Tibial nerve (tissue), 4 donors: ENCODE measurements at regions not wholly inside any gene's neighbourhood (a gene's known extent, or its start where the extent isn't known, plus 50 kb on each side); places are given as distances from the start of the nearest gene placed in this dataset.
"Not testable (repeated sequence)": the region's sequence is repeated elsewhere in the genome, so short reads cannot be mapped to it uniquely, and the experiment has no call there.

Experiments used
- DNase-seq, 2 donors: peaks; one replicate each; pipeline ENCODE4 v3.0.0-alpha.2; 2019; ENCODE audit warnings: low spot score in 2 of 2
- H3K27ac ChIP-seq, 4 donors: fragments of 200-600 bp; sonication (generic) in 3 of 4; one replicate each; pipeline ENCODE4 v1.5.1; 2017 to 2019; ENCODE audit warnings: mild to moderate bottlenecking in 1 of 4
- H3K27me3 ChIP-seq, 2 donors: fragments of 200-600 bp; sonication (generic) in 1 of 2; one replicate each; pipeline versions ENCODE4 v1.5.1 to v1.6.0; 2017 to 2019
- H3K36me3 ChIP-seq, 3 donors: fragments of 200-600 bp; sonication (generic); one replicate each; pipeline ENCODE4 v1.5.1; 2018 to 2019
- H3K4me1 ChIP-seq, 4 donors: fragments of 200-600 bp; sonication (generic) in 3 of 4; one replicate each; pipeline ENCODE4 v1.5.1; 2017 to 2019
- H3K4me3 ChIP-seq, 4 donors: fragments of 200-600 bp; sonication (generic) in 3 of 4; one replicate each; pipeline ENCODE4 v1.5.1; 2017 to 2019; ENCODE audit warnings: mild to moderate bottlenecking in 1 of 4, moderate library complexity in 1 of 4
- H3K9me3 ChIP-seq, 4 donors: fragments of 200-600 bp; sonication (generic) in 3 of 4; one replicate each; pipeline ENCODE4 v1.5.1; 2017 to 2019
- EP300 ChIP-seq, 2 donors: sonication (generic); formaldehyde crosslinking; IDR thresholded peaks; one replicate each; pipeline ENCODE4 v1.6.1; 2017; ENCODE audit warnings: antibody characterized with exemption in 2 of 2, mild to moderate bottlenecking in 1 of 2
- POLR2A ChIP-seq, 2 donors: fragments of 450-650 bp; IDR thresholded peaks; one replicate each; pipeline ENCODE4 v1.6.1; 2017; ENCODE audit warnings: antibody characterized with exemption in 2 of 2, mild to moderate bottlenecking in 2 of 2, moderate library complexity in 2 of 2
- WGBS, 2 donors: methylation state at CpG; one replicate each; pipeline ENCODE4 v1.1.5; 2018; 5-methylcytosine and 5-hydroxymethylcytosine counted together
- TF ChIP-seq, protein P1 (sequence below), 5 experiments: fragments of 200-600 bp in 3 of 5; fragments of 450-650 bp in 2 of 5; sonication (generic) in 3 of 5; IDR thresholded peaks; one replicate each; pipeline ENCODE4 v1.5.1; 2016 to 2019; ENCODE audit warnings: antibody characterized with exemption in 5 of 5, mild to moderate bottlenecking in 3 of 5, moderate library complexity in 2 of 5

DNA sequence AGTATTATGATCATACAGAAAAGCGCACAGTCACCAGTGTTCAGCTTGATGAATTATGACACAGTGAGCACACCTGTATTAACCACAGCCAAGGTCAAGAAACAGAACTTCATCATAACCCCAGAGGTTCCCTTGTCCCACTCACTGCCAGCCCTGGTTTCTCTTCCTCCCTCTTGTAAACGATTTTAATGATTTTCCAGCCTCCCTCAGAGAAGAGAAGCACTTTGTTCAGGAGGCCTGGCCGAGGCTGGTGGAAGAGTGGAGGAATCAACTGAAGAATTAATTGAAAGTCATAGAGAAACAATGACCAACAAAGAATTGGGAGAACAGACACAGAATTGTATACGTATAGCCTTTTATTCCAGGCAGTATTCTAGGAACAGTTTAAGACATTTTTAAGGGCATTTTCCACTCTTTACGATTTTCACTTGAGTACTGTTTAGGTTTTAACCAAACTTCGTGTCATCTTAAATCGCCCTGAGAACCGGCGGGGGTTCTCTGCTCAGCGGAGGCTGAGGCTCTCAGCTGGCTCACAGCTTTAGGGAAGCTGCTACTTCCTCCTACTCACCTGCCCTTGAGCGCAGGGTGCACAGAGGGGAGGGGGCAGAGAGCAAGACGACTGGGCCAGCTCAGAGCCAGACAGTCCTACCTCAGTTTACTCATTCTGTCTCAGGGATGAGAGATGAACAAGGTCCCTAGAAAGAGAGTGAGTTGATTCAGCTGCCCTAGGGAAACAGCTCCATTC is 108.6 kb downstream of the AKAP11 start:
- peaks cover 0 to 11% (median 0%) of the 10 kb centered on the region in 4 donors for H3K9me3 ChIP-seq
- H3K36me3 ChIP-seq, result no peaks in the 10 kb centered on the region
- H3K27me3 ChIP-seq, result no peaks in the 10 kb centered on the region
- 52 to 65% methylated on average over 12 of the region's 12 CpGs for WGBS, 2 donors
- no peak for TF ChIP-seq EP300 (IDR thresholded peaks at IDR 0.05)
- TF ChIP-seq POLR2A (IDR thresholded peaks at IDR 0.05), result no peak
- TF ChIP-seq, protein P1, sequence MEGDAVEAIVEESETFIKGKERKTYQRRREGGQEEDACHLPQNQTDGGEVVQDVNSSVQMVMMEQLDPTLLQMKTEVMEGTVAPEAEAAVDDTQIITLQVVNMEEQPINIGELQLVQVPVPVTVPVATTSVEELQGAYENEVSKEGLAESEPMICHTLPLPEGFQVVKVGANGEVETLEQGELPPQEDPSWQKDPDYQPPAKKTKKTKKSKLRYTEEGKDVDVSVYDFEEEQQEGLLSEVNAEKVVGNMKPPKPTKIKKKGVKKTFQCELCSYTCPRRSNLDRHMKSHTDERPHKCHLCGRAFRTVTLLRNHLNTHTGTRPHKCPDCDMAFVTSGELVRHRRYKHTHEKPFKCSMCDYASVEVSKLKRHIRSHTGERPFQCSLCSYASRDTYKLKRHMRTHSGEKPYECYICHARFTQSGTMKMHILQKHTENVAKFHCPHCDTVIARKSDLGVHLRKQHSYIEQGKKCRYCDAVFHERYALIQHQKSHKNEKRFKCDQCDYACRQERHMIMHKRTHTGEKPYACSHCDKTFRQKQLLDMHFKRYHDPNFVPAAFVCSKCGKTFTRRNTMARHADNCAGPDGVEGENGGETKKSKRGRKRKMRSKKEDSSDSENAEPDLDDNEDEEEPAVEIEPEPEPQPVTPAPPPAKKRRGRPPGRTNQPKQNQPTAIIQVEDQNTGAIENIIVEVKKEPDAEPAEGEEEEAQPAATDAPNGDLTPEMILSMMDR (IDR thresholded peaks at IDR 0.05), result no peak
- no peak overlapping the region for H3K4me3 ChIP-seq
- H3K4me1 ChIP-seq, result no peaks in the 10 kb centered on the region
- no peak overlapping the region for H3K27ac ChIP-seq
- DNase-seq, result no peak

GRCh38 chr13:42381165-42381425 is 109.1 kb downstream of the AKAP11 start:
- Histone ChIP-seq H3K9me3 (peaks cover 0 to 11% (median 0%) of the 10 kb centered on the region in 4 donors), H3K36me3 (no peaks in the 10 kb centered on the region), H3K4me1 (no peaks in the 10 kb centered on the region), H3K4me3 (no peak overlapping the region), H3K27ac (no peak overlapping the region), H3K27me3 (no peaks in the 10 kb centered on the region)
- WGBS, 2 donors, result 89 to 94% methylated on average over 4 of the region's 4 CpGs
- DNase-seq, result no peak
- TF ChIP-seq POLR2A (IDR thresholded peaks at IDR 0.05) (no peak), EP300 (IDR thresholded peaks at IDR 0.05) (no peak)
- TF ChIP-seq, protein P1 (IDR thresholded peaks at IDR 0.05), result no peak

DNA sequence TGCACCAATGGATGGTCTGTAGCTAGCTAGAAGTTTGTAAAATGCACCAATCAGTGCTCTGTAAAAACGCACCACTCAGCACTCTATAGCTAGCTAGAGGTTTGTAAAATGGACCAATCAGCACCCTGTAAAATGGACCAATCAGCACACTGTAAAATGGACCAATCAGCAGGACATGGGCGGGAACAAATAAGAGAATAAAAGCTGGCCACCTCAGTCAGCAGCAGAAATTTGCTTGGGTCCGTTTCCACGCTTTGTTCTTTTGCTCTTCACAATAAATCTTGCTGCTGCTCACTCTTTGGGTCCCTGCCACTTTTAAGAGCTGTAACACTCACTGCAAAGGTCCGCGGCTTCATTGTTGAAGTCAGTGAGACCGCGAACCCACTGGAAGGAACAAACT is 109.5 kb downstream of the AKAP11 start:
- H3K36me3 ChIP-seq, H3K9me3 ChIP-seq, H3K27ac ChIP-seq, DNase-seq, H3K4me3 ChIP-seq, H3K4me1 ChIP-seq, H3K27me3 ChIP-seq: not testable (repeated sequence)
- 90 to 93% methylated on average over 8 of the region's 8 CpGs for WGBS, 2 donors

DNA sequence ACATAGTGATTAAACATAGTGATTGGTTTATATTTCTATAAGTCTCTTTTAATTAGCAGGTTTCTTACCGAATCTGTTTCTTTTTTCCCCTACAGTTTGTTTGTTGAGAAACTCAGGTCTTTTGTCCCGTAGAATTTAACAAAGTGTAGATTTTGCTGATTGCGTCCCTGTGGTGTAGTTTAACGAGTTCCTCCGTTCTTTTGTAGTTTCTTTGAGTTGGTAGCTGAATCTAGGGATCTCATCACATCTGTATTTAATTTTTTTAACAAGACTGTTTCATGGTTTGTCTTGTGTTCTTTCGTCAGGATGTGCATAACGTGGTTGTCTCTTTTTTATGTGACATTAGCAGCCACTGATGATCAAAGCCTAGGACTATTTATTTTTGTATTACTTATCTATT is 111.1 kb downstream of the AKAP11 start:
- whole genome bisulfite sequencing, 2 donors, result 73 to 74% methylated on average over 7 of the region's 7 CpGs

GRCh38 chr13:42384265-42384664 is 112.3 kb downstream of the AKAP11 start:
- H3K9me3 ChIP-seq, result peaks cover 0 to 6% (median 0%) of the 10 kb centered on the region in 4 donors
- H3K27me3 ChIP-seq, result no peaks in the 10 kb centered on the region
- TF ChIP-seq POLR2A (IDR thresholded peaks at IDR 0.05), result no peak
- TF ChIP-seq, protein P1 (IDR thresholded peaks at IDR 0.05), result no peak
- no peak overlapping the region for H3K4me3 ChIP-seq
- no peaks in the 10 kb centered on the region for H3K4me1 ChIP-seq
- no peak overlapping the region for H3K27ac ChIP-seq
- DNase-seq, result no peak
- H3K36me3 ChIP-seq, result no peaks in the 10 kb centered on the region
- 82 to 83% methylated on average over 3 of the region's 3 CpGs for WGBS, 2 donors

More for the DNA sequence above, 111.1 kb downstream of the AKAP11 start:
- TF ChIP-seq, protein P1 (IDR thresholded peaks at IDR 0.05), result no peak
- no peak for TF ChIP-seq POLR2A (IDR thresholded peaks at IDR 0.05)
- TF ChIP-seq EP300 (IDR thresholded peaks at IDR 0.05), result no peak
- Histone ChIP-seq H3K27me3 (no peaks in the 10 kb centered on the region), H3K4me3 (no peak overlapping the region), H3K27ac (no peak overlapping the region), H3K36me3 (no peaks in the 10 kb centered on the region), H3K9me3 (peaks cover 0 to 6% (median 0%) of the 10 kb centered on the region in 4 donors), H3K4me1 (no peaks in the 10 kb centered on the region)
- no peak for DNase-seq

- DNase-seq, result no peak
- Histone ChIP-seq H3K27me3 (no peaks in the 10 kb centered on the region), H3K4me1 (no peaks in the 10 kb centered on the region), H3K36me3 (no peaks in the 10 kb centered on the region), H3K4me3 (no peak overlapping the region), H3K27ac (no peak overlapping the region), H3K9me3 (no peaks in the 10 kb centered on the region)
- WGBS, 2 donors, result 48 to 55% methylated on average over 2 of the region's 2 CpGs
- no peak for TF ChIP-seq POLR2A (IDR thresholded peaks at IDR 0.05)
- TF ChIP-seq EP300 (IDR thresholded peaks at IDR 0.05), result no peak
- TF ChIP-seq, protein P1 (IDR thresholded peaks at IDR 0.05), result no peak
Measured at GRCh38 chr13:42388326-42388725, 116.4 kb downstream of the AKAP11 start.
